ENCODE measurements at regions not wholly inside any gene's neighbourhood (a gene's known extent, or its start where the extent isn't known, plus 50 kb on each side); places are given as distances from the start of the nearest gene placed in this dataset.
"Not testable (repeated sequence)": the region's sequence is repeated elsewhere in the genome, so short reads cannot be mapped to it uniquely, and the experiment has no call there.

DNA sequence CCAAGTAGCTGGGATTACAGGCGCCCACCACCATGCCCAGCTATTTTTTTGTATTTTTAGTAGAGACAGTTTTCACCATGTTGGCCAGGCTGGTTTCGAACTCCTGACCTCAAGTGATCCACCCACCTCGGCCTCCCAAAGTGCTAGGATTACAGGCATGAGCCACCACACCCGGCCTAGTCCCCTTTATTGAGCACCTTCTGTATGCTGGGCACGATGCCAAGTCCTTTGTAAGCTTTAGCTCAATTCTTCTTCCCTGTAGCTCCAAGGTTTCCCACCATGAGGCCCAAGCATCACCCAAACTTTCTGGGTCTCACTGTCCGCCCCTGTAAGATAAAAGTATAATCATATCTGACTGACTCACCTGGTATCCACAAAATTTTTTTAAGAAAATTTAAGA is 196.6 kb upstream of the LINGO1 start:
- not testable (repeated sequence) for H3K4me3 ChIP-seq; H3K4me1 ChIP-seq (replicated peaks); DNase-seq (ENCODE audit: low read depth in 1 of 2, low spot score in 2 of 2); H3K9me3 ChIP-seq (replicated peaks); H3K27ac ChIP-seq; H3K36me3 ChIP-seq; H3K27me3 ChIP-seq (replicated peaks)

DNA sequence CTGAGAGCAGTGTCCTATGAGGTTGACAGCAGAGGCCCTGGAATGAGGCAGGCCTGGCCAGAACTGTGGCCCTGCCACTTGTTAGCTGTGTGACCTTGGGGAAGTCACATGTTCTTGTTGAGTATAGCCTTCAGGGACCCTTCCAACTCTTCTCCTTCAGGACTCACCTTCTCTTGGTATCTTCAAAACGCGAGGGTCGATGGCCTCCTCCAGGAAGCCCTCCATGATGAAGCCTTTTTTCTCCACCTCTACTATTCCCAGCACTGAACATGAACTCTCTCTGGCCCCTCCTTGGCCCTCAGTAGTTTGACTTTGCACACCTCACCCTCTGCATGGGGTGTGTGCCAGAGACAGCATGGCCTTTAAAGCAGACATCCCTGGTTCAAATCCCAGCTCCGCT is 195.1 kb upstream of the LINGO1 start:
- Histone ChIP-seq H3K27ac (no peak overlapping the region), H3K36me3 (no peaks in the 10 kb centered on the region), H3K4me3 (no peak overlapping the region), H3K4me1 (replicated peaks) (no peaks in the 10 kb centered on the region), H3K9me3 (replicated peaks) (no peaks in the 10 kb centered on the region), H3K27me3 (replicated peaks) (no peaks in the 10 kb centered on the region; the same call in 1 of the 2 replicates)
- no peak for DNase-seq (ENCODE audit: low read depth in 1 of 2, low spot score in 2 of 2)

DNA sequence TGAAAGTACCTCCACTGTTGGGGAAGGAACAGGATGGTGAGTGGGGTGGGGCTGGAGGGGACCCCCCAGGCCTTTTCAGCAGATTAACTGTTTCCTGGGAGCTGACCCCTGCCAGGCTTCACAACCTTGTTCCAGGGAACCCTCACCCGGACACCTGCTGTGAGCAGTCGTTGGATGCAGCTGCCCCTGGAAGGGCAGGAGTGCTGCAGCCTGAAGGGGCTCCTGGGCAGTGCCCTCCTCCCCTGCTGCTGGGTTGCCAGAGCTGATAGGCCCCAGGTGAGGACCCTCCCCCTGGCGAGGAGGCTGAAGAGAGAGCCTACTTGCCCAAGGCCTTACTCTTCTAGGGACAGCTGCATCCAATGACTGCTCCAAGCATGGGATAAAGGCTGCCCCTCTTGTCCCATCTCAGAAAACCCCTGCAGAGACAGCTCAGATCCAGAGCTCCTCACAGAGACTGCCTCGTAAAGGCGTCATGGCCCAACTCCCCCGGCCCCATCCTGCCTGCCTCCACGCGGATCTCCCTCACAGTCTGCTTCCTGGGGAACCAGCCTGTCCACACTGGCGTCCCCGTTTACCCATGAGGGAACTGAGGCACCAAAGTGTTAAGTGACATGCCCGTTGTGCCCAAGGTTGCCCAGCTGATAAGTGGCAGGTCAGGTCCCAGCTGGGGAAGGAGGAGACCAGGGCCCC is 193.4 kb upstream of the LINGO1 start:
- Histone ChIP-seq H3K9me3 (replicated peaks) (no peaks in the 10 kb centered on the region), H3K27me3 (replicated peaks) (peaks cover 8% of the 10 kb centered on the region), H3K27ac (no peak overlapping the region), H3K4me1 (replicated peaks) (no peaks in the 10 kb centered on the region), H3K4me3 (no peak overlapping the region), H3K36me3 (no peaks in the 10 kb centered on the region)
- DNase-seq (ENCODE audit: low read depth in 1 of 2, low spot score in 2 of 2): no peak

- DNase-seq (ENCODE audit: low read depth in 1 of 2, low spot score in 2 of 2): no peak
- H3K4me1 ChIP-seq (replicated peaks): no peaks in the 10 kb centered on the region; the same call in 1 of the 2 replicates
- no peaks in the 10 kb centered on the region for H3K9me3 ChIP-seq (replicated peaks)
- H3K27ac ChIP-seq: no peak overlapping the region
- peaks cover 14% of the 10 kb centered on the region for H3K27me3 ChIP-seq (replicated peaks)
- no peaks in the 10 kb centered on the region for H3K36me3 ChIP-seq
- H3K4me3 ChIP-seq: no peak overlapping the region
Observed at GRCh38 chr15:77825546-77825945, 192.8 kb upstream of the LINGO1 start.

- Histone ChIP-seq H3K4me1 (replicated peaks) (peaks cover 2% of the 10 kb centered on the region), H3K27me3 (replicated peaks) (peaks cover 18% of the 10 kb centered on the region), H3K9me3 (replicated peaks) (no peaks in the 10 kb centered on the region), H3K4me3 (no peak overlapping the region), H3K36me3 (no peaks in the 10 kb centered on the region), H3K27ac (no peak overlapping the region)
- no peak for DNase-seq (ENCODE audit: low read depth in 1 of 2, low spot score in 2 of 2)
Observed at GRCh38 chr15:77825252-77825542, 192.5 kb upstream of the LINGO1 start.

GRCh38 chr15:77824361-77825251 is 191.9 kb upstream of the LINGO1 start:
- H3K27ac ChIP-seq: no peak overlapping the region
- peaks cover 24% of the 10 kb centered on the region for H3K27me3 ChIP-seq (replicated peaks)

DNA sequence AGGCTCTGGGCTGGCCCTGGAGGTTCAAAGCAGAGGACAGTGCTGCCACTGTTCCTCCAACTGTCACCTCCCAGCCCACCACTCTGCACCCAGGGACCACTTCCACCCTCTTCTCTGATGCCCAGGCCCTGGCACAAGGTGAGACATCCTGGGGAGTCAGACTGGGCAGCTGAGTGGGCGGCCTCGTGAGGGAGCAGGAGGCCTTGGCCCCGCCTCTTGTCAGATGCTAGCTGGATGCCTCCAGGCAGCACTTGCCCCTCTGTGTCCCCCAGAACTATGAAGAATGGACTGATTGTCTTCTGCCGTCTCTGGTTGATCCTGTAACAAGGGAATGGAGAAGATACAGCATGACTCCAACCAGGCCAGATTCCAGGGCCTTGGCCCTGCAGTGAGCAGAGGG is 191.0 kb upstream of the LINGO1 start:
- no peak for DNase-seq (ENCODE audit: low read depth in 1 of 2, low spot score in 2 of 2)
- Histone ChIP-seq H3K27me3 (replicated peaks) (peaks cover 30% of the 10 kb centered on the region), H3K9me3 (replicated peaks) (no peaks in the 10 kb centered on the region), H3K4me1 (replicated peaks) (peaks cover 8% of the 10 kb centered on the region), H3K36me3 (no peaks in the 10 kb centered on the region), H3K4me3 (no peak overlapping the region), H3K27ac (no peak overlapping the region)

More at GRCh38 chr15:77824361-77825251, 191.9 kb upstream of the LINGO1 start:
- H3K4me3 ChIP-seq: no peak overlapping the region
- no peak for DNase-seq (ENCODE audit: low read depth in 1 of 2, low spot score in 2 of 2)
- H3K36me3 ChIP-seq: no peaks in the 10 kb centered on the region
- peaks cover 8% of the 10 kb centered on the region for H3K4me1 ChIP-seq (replicated peaks)
- no peaks in the 10 kb centered on the region for H3K9me3 ChIP-seq (replicated peaks)

GRCh38 chr15:77822631-77823230 is 190.0 kb upstream of the LINGO1 start:
- Histone ChIP-seq H3K27me3 (replicated peaks) (peaks cover 40% of the 10 kb centered on the region), H3K4me1 (replicated peaks) (peaks cover 8% of the 10 kb centered on the region), H3K36me3 (no peaks in the 10 kb centered on the region), H3K4me3 (no peak overlapping the region), H3K27ac (no peak overlapping the region), H3K9me3 (replicated peaks) (no peaks in the 10 kb centered on the region)
- DNase-seq (ENCODE audit: low read depth in 1 of 2, low spot score in 2 of 2): no peak

GRCh38 chr15:77821959-77822256 is 189.2 kb upstream of the LINGO1 start:
- Histone ChIP-seq H3K9me3 (replicated peaks) (no peaks in the 10 kb centered on the region), H3K36me3 (no peaks in the 10 kb centered on the region), H3K4me3 (no peak overlapping the region), H3K27me3 (replicated peaks) (peaks cover 48% of the 10 kb centered on the region), H3K4me1 (replicated peaks) (peaks cover 8% of the 10 kb centered on the region), H3K27ac (no peak overlapping the region)
- DNase-seq (ENCODE audit: low read depth in 1 of 2, low spot score in 2 of 2): no peak

DNA sequence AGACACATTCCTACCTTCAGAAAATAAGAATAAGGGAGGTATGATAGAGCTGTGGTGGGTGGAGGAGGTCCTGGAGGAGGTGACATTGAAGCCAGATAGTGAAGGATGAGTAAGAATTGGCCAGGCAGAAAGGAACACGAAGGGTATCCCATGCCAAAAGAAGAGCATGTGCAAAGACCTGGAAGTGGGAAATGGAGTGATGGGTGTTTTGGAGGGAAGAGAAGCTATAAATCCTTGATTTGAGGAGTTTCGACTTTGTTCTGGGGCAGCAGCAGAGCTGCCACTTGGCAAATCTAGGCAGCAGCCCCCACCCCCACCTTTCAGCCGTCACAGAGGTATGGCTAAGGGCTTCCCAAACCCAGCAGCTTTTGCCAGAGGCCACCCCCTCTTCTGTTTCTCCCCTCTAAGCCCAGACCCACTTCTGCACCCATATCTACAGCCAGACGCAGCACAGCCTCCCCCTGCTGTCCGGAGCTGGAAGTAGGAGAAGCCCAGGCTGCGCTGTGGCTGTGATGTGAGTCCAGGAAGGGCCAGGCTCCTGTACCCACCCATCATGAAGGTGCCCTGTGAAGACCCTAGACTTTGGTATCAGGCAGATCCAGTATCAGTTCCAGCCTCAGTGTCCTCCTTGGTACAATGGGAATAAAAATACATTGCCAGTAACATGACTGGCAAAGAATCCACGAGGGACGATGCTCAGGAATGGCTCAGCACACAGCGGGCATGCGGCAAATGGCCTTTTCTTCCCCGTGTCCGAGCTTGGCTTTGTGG is 188.7 kb upstream of the LINGO1 start:
- Histone ChIP-seq H3K4me1 (replicated peaks) (peaks cover 8% of the 10 kb centered on the region), H3K27ac (no peak overlapping the region), H3K4me3 (no peak overlapping the region), H3K9me3 (replicated peaks) (no peaks in the 10 kb centered on the region), H3K36me3 (no peaks in the 10 kb centered on the region), H3K27me3 (replicated peaks) (peaks cover 50% of the 10 kb centered on the region)
- DNase-seq (ENCODE audit: low read depth in 1 of 2, low spot score in 2 of 2): peak; percentile 44 to 61

DNA sequence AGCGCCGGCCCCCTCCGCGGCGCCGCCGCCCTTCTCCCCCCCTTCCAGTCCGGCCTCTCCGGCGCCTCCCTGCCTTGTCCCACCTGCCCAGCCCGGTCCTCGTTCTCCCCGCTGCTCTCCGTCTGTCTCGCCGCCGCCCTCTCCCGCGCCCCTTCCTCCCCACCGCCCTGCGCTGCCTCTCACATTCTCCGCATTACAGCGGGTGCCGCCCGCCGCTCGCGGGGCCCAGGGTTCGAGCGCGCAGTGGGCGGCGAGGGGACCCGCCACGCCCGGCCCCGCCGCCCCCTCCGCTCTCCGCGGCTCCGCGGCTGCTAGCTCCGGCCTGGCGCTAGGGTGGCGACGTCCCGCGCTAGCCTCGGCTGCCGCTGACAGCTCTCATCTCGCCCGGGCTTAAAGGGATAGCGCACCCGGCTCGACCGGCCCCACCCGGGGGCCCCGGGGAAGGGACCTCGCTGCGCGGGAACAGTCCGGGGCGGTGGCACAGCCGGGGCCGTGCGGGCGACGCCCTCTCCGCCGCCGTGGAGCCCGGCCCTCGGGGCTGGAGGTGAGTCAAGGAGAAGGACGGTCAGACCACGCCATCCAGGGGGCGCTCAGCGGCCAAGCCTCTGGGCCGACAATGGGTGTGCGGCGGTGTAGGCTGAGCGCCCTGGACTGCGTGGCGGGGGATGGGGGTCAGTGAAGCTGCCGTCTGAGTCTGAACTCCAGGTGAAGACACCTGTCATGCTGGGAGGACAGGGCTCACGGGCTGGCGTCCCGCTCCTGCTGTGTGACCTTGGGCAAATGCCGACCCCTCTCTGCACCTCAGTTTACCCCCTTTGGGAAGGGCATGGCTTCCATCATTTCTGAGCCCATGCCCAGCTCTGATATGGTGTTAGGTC is 187.4 kb upstream of the LINGO1 start:
- Histone ChIP-seq H3K27me3 (replicated peaks) (peaks cover 57% of the 10 kb centered on the region), H3K4me3 (no peak overlapping the region)

GRCh38 chr15:77819048-77819850 is 186.5 kb upstream of the LINGO1 start:
- no peak overlapping the region for H3K27ac ChIP-seq
- no peak for DNase-seq (ENCODE audit: low read depth in 1 of 2, low spot score in 2 of 2)
- peaks cover 8% of the 10 kb centered on the region for H3K4me1 ChIP-seq (replicated peaks)
- no peaks in the 10 kb centered on the region for H3K36me3 ChIP-seq
- H3K4me3 ChIP-seq: no peak overlapping the region
- H3K9me3 ChIP-seq (replicated peaks): no peaks in the 10 kb centered on the region
- H3K27me3 ChIP-seq (replicated peaks): peaks cover 57% of the 10 kb centered on the region

More for the DNA sequence above, 187.4 kb upstream of the LINGO1 start:
- Histone ChIP-seq H3K4me1 (replicated peaks) (peaks cover 8% of the 10 kb centered on the region), H3K36me3 (no peaks in the 10 kb centered on the region), H3K9me3 (replicated peaks) (no peaks in the 10 kb centered on the region), H3K27ac (no peak overlapping the region)
- no peak for DNase-seq (ENCODE audit: low read depth in 1 of 2, low spot score in 2 of 2)
